Activated CD4-positive, alpha-beta T cell treated with anti-CD3 and anti-CD28 coated beads for 1 hour (primary cell): ENCODE measurements at regions not wholly inside any gene's neighbourhood (a gene's known extent, or its start where the extent isn't known, plus 50 kb on each side); places are given as distances from the start of the nearest gene placed in this dataset.

ENCODE experiments used
- DNase-seq: peaks from one replicate; pipeline ENCODE4 v3.0.0-alpha.2; 2020

- no peak for DNase-seq
These were observed 239.0 kb downstream of the EIPR1 start for GRCh38 chr2:3138621-3139020.

- no peak for DNase-seq
These were observed 239.8 kb downstream of the EIPR1 start for GRCh38 chr2:3137651-3138300.

DNA sequence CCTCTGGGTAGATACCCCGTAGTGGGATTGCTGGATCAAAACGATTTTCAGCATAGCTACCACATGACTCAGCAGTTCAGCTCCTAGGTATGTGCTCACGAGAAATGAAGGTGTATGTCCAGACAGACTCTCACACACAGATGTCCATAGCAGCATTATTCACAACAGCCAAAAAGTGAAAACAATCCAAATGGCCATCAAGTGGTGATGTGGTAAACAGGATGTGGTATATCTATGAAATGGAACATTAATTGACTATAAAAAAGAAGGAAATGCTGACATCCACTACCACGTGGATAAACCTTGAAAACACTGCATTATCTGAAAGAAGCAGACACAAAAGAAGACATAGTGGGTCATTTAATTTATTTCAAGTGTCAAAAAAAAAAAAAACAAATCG is 241.9 kb downstream of the EIPR1 start:
- DNase-seq = no peak

- no peak for DNase-seq
These were observed 243.5 kb downstream of the EIPR1 start for GRCh38 chr2:3134026-3134571.

GRCh38 chr2:3132966-3133365 is 244.7 kb downstream of the EIPR1 start:
- no peak for DNase-seq

DNA sequence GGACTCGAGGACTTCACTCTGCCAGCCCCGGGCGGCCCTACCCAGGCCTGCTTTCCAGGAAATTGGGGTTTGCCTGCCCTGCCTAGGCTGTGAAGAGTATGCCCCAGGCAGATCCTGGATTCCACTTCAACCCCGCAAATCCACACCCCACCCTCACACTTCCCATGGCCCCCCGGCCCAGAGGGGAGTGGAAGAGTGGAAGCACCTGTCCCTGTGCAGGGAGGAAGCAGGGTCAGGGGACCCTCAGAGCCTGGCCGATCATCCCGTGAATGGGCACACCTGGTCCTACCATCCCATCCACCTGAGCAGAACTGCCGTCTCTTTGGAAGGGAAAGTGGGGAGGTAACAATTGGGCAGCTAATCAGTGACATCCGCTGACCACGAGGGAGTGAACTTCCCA is 245.2 kb downstream of the EIPR1 start:
- DNase-seq = no peak

GRCh38 chr2:3131636-3132326 is 245.8 kb downstream of the EIPR1 start:
- DNase-seq = no peak

- DNase-seq = no peak
These were observed 246.6 kb downstream of the EIPR1 start for GRCh38 chr2:3130889-3131635.

DNA sequence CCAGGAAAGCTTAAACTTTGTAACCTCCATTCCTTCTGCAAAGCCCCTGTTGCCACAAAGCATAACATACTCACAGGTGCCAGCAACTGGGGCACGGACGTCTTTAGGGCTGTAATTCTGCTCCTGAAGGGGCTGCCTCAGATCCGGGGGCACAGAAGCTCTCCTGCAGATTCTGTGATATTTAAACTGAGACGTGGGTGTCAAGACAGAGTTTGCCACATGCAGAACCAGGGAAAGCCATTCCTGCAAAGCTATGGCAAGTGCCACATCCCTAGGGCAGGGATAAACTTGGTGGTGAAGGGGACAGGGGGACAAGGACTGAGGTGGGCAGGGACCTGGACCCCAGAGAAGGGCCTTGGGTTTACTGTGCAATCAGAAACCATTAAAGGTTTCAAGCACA is 247.2 kb downstream of the EIPR1 start:
- no peak for DNase-seq

- DNase-seq = no peak
These were observed 247.8 kb downstream of the EIPR1 start for GRCh38 chr2:3129867-3130266.

DNA sequence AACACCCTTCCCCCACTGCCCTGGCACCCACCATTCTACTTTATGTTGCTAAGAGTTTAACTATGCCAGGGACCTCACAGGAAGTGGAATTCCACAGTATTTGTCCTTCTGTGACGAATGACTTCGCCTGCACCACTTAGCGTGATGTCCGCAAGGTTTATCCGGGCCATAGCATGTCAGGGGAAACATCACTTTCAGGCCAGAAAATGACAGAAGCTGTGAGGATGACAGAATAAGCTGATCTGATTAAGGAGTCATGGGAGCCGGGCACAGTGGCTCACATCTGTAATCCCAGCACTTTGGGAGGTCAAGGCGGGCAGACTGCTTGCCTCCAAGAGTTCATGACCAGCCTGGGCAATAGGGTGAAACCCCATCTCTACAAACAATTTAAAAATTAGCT is 248.8 kb downstream of the EIPR1 start:
- DNase-seq = no peak

DNA sequence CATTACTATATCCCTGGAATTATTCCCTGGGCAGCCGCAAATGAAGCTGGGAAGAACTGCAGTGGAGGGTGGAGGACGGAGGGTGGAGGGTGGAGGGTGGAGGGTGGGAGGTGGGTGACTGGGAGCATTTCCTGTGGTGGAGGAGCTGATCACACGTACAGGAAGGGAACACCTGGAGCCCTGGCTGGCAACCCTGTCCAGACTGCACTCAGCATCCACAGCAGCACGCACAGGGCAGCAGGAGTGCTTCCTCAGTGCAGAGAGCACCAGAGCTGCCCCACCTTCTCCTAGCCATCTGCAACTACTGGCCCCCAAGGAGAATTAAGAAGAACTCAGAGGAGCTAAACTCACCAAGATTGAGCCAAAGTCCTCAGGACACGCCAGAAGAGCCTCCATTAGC is 249.9 kb downstream of the EIPR1 start:
- DNase-seq = no peak

GRCh38 chr2:3126911-3127621 is 250.6 kb downstream of the EIPR1 start:
- DNase-seq = no peak

GRCh38 chr2:3126171-3126910 is 251.3 kb downstream of the EIPR1 start:
- DNase-seq = no peak

DNA sequence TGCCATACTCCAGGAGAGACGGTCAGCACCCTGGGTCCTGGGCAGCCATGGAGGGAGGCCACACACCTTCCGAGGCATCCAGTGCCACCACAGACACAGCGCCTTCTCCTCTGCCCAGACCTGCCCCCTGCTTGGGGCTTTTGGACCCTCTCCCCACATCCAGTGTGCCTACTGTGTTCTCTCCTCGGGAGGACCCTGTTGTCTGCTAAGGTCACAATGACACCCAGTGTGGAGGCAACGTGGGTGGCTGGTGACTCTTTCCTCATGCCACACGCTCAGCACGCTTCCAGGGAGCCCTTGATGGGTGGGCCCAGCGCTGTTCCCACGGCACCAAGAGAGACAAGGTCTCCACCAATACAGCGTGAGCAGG is 251.9 kb downstream of the EIPR1 start:
- no peak for DNase-seq

- DNase-seq = no peak
These were observed 252.4 kb downstream of the EIPR1 start for GRCh38 chr2:3125001-3125760.

DNA sequence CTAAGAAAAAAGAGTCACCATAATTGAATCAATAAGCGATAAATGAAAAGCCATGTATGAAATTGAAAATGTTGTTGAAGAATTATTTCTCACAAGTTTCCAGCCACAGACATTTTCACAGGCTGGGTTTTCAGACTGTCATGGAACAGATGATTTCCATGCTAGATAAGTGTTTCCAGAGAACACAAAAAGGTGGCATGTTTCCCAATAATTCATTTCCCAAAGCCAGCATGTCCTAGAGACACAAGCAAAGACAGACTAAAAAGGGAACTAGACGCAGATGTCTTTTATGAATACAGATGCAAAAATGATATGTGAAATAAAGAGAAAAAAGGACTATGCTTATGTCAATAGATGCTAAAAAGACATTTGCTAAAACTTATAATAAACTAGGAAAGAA is 255.1 kb downstream of the EIPR1 start:
- DNase-seq = no peak

DNA sequence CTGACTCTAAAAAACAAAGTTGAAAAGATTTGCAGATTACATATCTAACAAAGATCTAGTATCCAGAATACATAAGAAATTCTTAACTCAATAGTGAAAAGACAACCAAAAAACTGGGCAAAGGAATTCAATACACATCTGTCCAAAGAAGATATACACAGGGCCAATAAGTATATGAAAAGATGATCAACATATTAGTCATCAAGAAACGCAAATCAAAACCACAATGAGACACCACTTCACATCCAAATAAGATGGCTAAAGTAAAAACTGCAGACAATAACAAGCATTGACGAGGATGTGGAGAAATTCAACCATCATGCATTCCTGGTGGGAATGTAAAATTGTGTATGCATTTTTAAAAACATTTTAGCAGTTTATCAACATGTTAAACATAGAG is 256.0 kb downstream of the EIPR1 start:
- no peak for DNase-seq

DNA sequence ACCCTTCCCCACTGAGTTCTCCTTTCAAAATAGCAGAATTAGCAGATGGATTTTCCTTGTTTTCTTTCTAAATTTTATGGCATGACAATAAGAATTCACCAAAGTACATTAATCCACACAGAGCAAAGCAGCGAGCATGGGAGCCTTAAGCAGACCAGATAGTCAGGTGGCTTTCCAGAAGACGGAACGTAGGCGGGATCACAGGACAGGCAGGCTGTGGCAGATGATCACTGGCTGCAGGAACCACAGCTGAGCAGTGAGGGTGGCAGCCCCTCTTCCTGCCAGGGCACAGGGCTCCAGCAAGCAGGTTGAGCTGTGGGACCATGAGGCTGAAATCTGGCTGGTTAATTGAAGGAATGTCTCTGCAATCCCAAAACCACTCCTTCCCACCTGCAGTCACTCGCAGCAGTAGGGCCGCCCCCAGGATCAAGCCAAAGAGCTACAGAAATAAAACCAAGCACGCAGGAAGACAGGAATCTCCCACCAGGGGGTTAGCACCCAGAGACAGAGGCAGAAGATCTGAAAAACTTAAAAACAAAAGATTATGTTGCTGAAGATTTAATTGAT is 259.9 kb downstream of the EIPR1 start:
- no peak for DNase-seq

GRCh38 chr2:3116371-3116770 is 261.2 kb downstream of the EIPR1 start:
- no peak for DNase-seq

DNA sequence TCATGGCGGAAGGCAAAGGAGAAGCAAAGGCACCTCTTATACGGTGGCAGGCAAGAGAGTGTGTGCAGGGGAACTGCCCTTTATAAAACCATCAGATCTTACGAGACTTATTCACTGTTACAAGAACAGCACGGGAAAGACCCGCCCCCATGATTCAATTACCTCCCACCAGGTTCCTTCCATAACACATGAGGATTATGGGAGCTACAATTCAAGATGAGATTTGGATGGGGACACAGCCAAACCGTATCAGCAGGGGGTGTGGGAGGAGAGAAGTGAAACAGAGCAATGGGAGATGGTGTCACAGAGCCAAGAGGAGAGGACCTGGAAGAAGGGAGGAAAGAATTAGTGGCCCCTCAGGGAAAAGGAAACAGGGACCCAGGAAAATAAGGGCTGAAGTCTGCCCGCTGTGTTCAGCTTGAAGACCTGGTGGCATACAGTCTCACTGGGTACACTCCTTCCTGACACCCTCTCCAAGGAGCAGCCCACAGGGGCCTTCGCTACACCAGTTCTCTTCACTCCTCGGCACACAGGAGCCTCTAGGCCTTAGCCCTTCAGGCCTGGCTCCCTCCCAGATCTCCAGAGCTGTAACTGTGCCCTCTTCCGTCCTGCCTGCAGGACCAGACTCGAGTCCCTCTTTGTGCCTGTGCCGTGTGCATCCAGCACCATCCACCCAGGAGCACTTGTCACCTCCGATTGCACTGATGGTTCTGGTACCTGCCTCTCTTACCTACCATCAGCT is 262.1 kb downstream of the EIPR1 start:
- no peak for DNase-seq
